ENCODE measurements at regions not wholly inside any gene's neighbourhood (a gene's known extent, or its start where the extent isn't known, plus 50 kb on each side); places are given as distances from the start of the nearest gene placed in this dataset.

DNA sequence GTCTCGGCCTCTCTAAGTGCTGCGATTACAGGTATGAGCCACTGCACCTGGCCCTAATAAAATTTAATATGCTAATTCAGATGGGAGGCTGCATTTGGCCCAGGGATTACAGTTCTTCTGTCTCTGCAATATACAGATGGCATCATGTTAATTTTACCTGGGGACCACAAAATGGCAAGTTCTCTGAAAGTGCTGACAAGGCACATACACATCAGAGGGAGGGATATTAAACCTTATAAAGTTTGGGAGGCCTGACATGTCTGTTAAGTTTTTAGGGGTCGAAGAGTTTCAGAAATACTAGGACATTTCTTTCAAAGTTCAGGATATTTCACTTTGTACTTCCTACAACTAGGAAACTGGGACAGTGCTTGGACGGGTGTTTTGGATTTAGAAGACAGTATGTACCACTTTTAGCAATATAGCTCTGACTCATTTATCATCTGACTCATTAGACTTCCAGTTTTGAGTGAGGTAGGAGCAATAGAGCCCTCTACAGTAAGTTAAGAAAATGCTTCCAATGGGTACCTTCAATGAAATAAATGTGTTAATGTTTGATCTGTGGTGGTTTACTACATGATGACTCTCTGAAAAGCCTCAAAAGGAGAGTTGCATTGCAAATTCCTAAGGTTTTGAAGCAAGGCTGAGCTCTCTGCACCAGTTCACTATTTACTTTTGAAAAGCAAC lies 981.0 kb upstream of the HS3ST1 start:
- Histone ChIP-seq H3K27me3 (replicated peaks) (no peaks in the 10 kb centered on the region), H3K4me3 (ENCODE audit: low read depth, low read length) (no peak overlapping the region), H3K36me3 (replicated peaks) (no peaks in the 10 kb centered on the region), H3K27ac (no peak overlapping the region)
- DNase-seq, result no peak
- in situ Hi-C loops (cut with HindIII; ENCODE audit: low pct_ligation_motif_present, low sequenced_read_pairs), result no loop called here
- TF ChIP-seq, protein P1, sequence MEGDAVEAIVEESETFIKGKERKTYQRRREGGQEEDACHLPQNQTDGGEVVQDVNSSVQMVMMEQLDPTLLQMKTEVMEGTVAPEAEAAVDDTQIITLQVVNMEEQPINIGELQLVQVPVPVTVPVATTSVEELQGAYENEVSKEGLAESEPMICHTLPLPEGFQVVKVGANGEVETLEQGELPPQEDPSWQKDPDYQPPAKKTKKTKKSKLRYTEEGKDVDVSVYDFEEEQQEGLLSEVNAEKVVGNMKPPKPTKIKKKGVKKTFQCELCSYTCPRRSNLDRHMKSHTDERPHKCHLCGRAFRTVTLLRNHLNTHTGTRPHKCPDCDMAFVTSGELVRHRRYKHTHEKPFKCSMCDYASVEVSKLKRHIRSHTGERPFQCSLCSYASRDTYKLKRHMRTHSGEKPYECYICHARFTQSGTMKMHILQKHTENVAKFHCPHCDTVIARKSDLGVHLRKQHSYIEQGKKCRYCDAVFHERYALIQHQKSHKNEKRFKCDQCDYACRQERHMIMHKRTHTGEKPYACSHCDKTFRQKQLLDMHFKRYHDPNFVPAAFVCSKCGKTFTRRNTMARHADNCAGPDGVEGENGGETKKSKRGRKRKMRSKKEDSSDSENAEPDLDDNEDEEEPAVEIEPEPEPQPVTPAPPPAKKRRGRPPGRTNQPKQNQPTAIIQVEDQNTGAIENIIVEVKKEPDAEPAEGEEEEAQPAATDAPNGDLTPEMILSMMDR (IDR thresholded peaks at IDR 0.05; ENCODE audit: low read depth, low read length, missing control alignments), result no peak

DNA sequence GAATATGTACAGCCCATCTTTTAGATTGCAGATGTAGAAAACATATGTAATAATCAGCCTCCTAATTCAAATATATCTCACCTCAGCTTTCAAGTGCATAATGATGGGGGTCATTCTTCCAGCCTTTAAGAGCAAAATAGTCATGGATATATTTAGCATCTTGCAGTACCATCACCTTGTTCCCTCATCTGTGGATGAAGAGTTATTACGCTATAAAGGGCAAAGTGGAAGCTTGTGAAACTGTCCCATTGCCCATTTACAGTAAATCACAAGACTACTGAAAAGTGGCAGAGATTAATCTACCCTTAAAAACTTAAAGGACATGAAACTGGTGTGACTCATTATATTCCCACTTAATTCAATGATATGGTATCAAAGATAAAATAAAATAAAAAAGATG lies 979.7 kb upstream of the HS3ST1 start:
- DNase-seq, result no peak
- Histone ChIP-seq H3K27me3 (replicated peaks) (no peaks in the 10 kb centered on the region), H3K36me3 (replicated peaks) (no peaks in the 10 kb centered on the region), H3K4me3 (ENCODE audit: low read depth, low read length) (no peak overlapping the region), H3K27ac (no peak overlapping the region)
- TF ChIP-seq, protein P1 (IDR thresholded peaks at IDR 0.05; ENCODE audit: low read depth, low read length, missing control alignments), result no peak
- in situ Hi-C loops (cut with HindIII; ENCODE audit: low pct_ligation_motif_present, low sequenced_read_pairs), result no loop called here

DNA sequence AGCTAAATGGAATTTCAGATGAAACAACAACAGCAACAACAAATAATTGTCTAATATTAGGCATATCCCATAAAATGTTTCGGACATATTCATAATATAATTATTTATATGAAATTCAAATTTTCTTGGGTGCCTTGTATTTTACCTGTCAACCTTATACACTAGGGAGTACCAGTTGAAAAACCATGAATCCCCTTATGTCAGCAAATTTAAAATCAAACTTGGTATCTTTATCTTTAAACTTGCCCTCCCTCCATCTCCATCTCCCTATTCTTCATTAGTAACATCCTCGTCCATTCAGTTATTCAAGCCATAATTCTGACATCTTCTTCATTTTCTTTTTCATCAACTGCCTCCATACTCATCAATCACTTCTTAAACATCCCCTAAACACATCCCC lies 974.5 kb upstream of the HS3ST1 start:
- DNase-seq, result no peak
- TF ChIP-seq, protein P1 (IDR thresholded peaks at IDR 0.05; ENCODE audit: low read depth, low read length, missing control alignments), result no peak
- no peaks in the 10 kb centered on the region for H3K27me3 ChIP-seq (replicated peaks)
- no peak overlapping the region for H3K4me3 ChIP-seq (ENCODE audit: low read depth, low read length)
- no peaks in the 10 kb centered on the region for H3K36me3 ChIP-seq (replicated peaks)
- no peak overlapping the region for H3K27ac ChIP-seq
- in situ Hi-C loops (cut with HindIII; ENCODE audit: low pct_ligation_motif_present, low sequenced_read_pairs), result no loop called here

DNA sequence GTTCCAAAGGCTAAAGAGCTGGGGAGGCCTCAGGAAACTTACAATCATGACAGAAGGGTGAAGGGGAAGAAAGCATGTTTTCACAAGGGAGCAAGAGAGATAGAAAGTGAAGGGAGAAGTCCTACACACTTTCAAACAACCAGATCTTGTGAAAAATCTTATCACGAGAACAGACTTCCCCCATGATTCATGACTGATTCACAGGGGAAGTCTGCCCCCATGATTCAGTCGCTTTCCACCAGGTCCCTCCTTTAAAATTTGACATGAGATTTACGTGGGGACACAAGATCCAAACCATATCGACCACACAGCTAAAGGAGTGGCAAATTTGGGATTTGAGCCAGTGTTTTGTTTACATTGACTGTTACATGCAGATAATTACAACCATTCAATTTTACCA lies 971.1 kb upstream of the HS3ST1 start:
- TF ChIP-seq, protein P1 (IDR thresholded peaks at IDR 0.05; ENCODE audit: low read depth, low read length, missing control alignments), result no peak
- no peak for DNase-seq
- Histone ChIP-seq H3K27me3 (replicated peaks) (no peaks in the 10 kb centered on the region), H3K36me3 (replicated peaks) (no peaks in the 10 kb centered on the region), H3K4me3 (ENCODE audit: low read depth, low read length) (no peak overlapping the region), H3K27ac (no peak overlapping the region)
- in situ Hi-C loops (cut with HindIII; ENCODE audit: low pct_ligation_motif_present, low sequenced_read_pairs), result no loop called here

DNA sequence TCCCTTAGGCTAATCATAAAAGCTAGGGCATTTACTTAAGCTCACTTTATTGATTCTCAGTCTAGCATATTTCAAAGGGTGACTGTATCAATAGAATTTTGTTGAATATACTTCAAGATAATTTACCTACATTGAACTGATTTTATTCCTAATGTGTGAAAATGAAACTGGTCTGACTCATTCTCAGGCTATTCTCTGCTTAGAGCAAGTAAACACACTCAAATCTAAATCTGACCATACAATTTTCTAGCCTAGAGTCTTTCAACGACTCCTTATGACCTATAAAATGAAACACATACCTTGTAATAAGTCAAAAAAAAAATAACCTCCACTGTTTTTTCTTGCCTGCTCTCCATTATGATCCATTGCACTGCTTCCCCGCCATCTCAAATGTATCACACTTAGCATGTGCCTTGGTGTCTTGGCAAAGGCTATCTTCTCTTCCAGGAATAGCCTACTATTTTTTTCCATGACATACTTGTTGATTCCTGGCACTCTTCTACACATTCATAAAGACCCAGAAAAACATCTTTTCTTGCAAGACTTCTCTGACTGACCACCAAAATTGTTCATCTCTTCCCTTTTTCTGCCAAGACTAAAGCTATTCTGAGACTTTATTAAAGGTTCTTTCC lies 965.1 kb upstream of the HS3ST1 start:
- Histone ChIP-seq H3K4me3 (ENCODE audit: low read depth, low read length) (no peak overlapping the region), H3K27ac (no peak overlapping the region), H3K27me3 (replicated peaks) (no peaks in the 10 kb centered on the region), H3K36me3 (replicated peaks) (no peaks in the 10 kb centered on the region)
- TF ChIP-seq, protein P1 (IDR thresholded peaks at IDR 0.05; ENCODE audit: low read depth, low read length, missing control alignments), result no peak
- no peak for DNase-seq
- in situ Hi-C loops (cut with HindIII; ENCODE audit: low pct_ligation_motif_present, low sequenced_read_pairs), result no loop called here
